GM12872 (cell line): ENCODE measurements at regions not wholly inside any gene's neighbourhood (a gene's known extent, or its start where the extent isn't known, plus 50 kb on each side); places are given as distances from the start of the nearest gene placed in this dataset.

Experiments used
- CTCF ChIP-seq: IDR thresholded peaks from 3 replicates; pipeline ENCODE4 v1.5.1; 2011; ENCODE audit warnings: low read depth, mild to moderate bottlenecking, low read length, moderate library complexity; ENCODE audit not compliant: insufficient read depth

GRCh38 chr6:163823577-163823976 is 409.1 kb downstream of the QKI start:
- no peak for TF ChIP-seq CTCF

GRCh38 chr6:163820745-163821458 is 406.4 kb downstream of the QKI start:
- TF ChIP-seq CTCF, result no peak

GRCh38 chr6:163820171-163820570 is 405.7 kb downstream of the QKI start:
- TF ChIP-seq CTCF, result no peak

- no peak for TF ChIP-seq CTCF
These were observed 404.2 kb downstream of the QKI start for GRCh38 chr6:163818719-163819118.

- TF ChIP-seq CTCF, result no peak
These were observed 401.9 kb downstream of the QKI start for GRCh38 chr6:163816441-163816840.

GRCh38 chr6:163815796-163816195 is 401.3 kb downstream of the QKI start:
- TF ChIP-seq CTCF, result no peak

- TF ChIP-seq CTCF, result no peak
These were observed 400.2 kb downstream of the QKI start for GRCh38 chr6:163814494-163815364.
